HG03460 (cell line): ENCODE measurements at regions not wholly inside any gene's neighbourhood (a gene's known extent, or its start where the extent isn't known, plus 50 kb on each side); places are given as distances from the start of the nearest gene placed in this dataset.

Experiments used
- ATAC-seq: cut with Tn5 transposase; IDR thresholded peaks from one replicate; pipeline ENCODE4 v1.9.1; 2021; ENCODE audit not compliant: unreplicated experiment

DNA sequence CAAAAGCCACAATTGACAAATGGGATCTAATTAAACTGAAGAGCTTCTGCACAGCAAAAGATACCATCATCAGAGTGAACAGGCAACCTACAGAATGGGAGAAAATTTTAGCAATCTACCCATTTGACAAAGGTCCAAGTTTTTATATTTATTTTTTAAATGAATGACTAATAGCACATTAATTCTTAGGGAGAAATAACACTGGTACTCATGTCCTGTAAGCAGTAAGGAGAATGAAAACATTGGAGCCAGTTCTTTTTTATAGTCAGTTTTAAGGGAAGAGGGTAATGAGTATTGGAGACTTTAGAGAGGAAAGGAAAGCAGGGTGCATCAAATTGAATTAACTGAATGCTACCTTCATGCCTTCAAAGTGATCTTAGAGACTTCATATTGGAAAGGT lies 404.7 kb upstream of the TGFBR2 start:
- ATAC-seq = no peak

- ATAC-seq = no peak
Measured at GRCh38 chr3:30203301-30203700, 403.1 kb upstream of the TGFBR2 start.

DNA sequence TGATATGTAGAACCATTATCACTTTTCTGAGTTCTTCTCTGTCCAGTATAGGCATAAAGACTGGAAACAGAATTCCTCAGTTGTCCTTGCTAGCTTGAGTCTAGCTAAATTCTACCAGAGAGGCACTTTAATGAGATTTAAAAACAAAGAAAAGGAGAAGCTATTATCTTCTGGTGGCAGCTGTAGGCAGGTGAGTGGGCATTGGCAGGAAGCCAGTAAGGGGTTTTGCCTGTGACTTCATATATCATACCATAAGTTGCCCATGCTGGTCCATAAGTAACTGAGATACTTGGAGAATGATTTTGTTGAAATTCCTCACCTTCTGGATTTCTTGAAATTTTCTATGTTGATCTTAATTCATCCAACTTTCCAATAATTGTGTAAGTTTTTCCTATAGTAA lies 402.3 kb upstream of the TGFBR2 start:
- ATAC-seq = no peak

GRCh38 chr3:30206051-30206450 lies 400.4 kb upstream of the TGFBR2 start:
- ATAC-seq = no peak

DNA sequence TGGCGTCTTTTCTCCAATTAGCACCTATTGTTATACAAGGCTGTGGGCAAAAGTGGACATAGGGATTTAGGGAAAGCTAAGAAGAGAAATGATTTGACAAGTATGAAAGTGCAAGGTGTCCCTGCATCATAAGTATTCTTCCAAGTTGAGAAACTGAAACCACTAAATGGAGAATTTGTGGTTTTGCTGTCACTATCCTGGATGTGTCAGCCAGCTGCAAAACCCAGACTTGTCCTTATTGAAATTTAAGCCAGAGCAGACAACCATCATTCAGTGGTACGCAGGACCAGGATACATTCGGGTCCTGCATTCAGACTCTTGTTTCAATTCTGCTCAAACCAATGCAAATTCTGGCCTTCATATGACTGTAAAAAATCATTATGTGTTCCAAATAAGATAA lies 384.8 kb upstream of the TGFBR2 start:
- ATAC-seq = no peak

GRCh38 chr3:30222441-30222840 lies 384.0 kb upstream of the TGFBR2 start:
- no peak for ATAC-seq

DNA sequence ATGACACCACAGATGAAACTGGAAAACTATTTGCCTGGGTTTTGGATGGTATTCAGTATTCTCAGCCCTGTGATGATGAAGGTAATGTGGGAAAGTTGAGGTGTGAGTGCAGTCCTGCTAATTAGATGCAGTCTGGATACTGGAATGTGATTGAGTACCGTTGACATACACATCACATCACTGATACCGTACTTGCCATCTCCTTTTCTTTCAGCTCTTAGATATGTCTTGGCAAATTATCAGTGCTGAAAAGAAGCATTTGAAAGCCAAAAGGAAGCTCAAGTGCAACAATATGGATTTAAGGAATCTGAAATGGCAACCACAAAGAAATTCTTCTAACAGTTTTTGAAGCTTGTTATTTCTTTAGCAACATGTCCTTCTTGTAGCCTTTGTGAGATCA lies 381.4 kb upstream of the TGFBR2 start:
- ATAC-seq = no peak

GRCh38 chr3:30226601-30227151 lies 379.7 kb upstream of the TGFBR2 start:
- ATAC-seq = no peak

GRCh38 chr3:30227571-30228301 lies 378.7 kb upstream of the TGFBR2 start:
- no peak for ATAC-seq

GRCh38 chr3:30228302-30228631 lies 378.1 kb upstream of the TGFBR2 start:
- ATAC-seq = no peak

DNA sequence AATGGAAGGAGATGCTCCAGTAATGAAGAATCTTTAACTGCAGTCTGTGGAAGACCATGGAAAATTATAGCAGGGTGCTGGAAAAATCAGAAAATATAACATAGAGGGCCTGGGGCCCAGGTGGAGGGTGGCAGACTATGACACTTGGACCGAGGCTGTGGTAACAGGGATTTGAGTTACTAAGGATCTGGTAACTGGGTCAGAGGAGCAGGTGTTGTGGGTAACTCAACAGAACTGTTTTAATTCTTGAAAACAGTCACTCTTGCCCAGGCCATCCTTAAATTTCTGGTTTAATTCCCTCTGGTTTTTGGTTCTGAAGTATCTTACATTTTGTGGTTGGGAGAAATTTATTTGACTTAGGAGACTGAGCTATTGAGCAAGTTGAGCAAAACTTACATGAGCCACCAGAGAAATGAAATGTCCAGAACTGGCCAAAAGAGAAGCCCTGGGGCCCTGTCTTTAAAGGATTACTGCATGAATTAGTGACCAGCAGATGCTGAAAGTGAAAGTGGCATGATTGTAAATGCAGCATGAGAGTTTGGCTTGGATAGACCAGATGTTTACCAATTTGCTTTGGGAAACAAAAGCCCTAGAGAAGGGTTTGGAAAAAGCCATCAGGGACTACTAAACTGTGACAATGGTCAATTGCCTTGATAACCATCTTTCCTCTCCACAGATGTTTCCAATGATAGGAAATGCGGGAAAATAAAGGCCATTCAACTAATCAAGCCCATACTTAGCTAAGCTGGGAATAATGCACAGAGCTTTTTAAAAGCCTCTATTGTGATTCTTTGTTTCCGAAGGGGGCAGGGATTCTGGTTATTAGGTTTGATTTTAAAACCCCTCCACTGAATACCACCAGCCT lies 374.9 kb upstream of the TGFBR2 start:
- ATAC-seq = no peak

DNA sequence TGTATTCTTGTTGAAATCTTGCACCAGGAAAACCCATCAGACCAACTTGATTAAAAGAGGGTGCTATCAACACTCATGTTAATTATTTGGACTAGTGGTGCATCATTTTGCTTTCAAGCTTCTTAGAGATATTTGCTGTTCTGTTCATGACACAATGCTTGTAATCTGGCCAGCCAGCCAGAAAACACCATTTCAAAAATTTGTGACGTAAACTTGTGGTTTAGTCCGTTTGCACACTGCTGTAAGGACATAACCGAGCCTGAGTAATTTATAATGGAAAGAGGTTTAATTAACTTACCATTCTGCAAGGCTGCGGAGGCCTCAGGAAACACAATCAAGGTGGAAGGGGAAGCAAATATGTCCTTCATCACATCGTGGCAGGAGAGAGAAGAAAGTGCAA lies 374.3 kb upstream of the TGFBR2 start:
- ATAC-seq = no peak

- no peak for ATAC-seq
Measured at GRCh38 chr3:30233913-30234646, 372.3 kb upstream of the TGFBR2 start.

GRCh38 chr3:30236011-30236410 lies 370.4 kb upstream of the TGFBR2 start:
- ATAC-seq = no peak

DNA sequence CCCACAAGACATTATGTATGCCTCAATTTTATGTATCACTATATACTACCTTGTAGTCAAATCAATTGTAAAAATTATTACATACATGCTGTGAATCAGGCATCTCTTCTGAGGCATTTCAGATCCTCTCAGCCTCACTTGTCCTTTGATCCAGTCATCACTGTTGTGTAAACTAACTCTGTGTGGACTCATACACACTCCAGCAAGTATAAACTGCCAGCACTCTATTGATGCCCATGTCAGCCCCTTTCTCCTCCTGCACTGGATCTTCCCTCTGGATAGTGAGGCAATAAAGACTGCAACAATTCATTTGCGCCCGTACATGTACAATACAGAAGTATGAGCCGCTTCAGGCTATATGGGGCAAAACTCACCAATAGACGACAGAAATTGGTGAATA lies 364.7 kb upstream of the TGFBR2 start:
- ATAC-seq = no peak

DNA sequence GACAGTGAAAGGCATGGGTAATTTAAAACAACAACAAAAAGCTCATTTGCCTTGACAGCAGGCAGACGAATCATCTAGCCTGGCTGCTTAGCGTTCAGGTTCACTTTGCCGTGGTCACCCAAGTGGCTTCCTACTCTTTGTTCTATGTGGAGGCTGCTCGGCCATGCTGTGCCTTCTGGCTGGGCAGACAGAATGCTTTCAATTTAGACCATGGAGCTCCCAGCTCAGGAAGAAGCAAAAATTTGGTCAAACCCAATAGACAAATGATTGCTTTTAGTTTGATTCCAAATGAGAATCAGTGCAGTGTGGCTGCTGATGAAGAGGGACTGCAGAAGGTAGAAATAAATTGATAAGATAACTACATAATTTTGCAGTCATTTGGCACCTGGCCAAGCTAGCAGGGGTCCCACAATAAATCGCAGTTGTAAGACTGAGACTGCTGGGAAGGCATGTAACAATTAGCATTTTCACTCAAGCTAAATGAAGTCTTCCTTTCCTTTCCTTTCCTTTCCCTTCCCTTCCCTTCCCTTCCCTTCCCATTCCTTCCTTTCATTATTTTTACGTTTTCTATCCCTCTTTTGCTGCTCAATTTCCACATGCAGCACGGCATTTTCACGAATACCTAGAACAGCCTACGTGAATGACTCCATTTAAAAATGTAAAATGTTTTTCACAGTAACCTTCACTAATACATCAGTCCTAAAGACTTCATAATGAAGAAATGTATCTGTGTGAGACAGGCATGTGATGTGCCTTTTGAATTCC lies 360.4 kb upstream of the TGFBR2 start:
- ATAC-seq = no peak

DNA sequence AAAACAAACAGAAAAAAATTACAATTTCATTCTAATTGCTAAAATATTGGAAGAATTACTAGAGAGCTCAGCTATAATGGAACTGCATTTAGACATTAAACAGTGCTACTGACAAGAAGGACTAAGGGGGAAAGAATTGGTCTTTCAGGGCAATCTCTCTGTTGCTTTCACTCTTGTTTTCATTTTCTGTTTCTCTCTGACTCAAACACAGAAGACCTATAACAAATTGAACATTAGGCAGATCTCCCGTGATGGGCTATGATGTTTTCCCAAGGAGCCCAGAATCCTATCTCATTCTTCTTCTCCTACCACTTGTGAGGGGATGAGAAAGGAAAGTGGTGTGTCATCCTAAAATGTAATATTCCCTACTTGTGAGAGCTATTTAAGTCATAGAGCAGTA lies 358.0 kb upstream of the TGFBR2 start:
- ATAC-seq = peak; percentile 91

DNA sequence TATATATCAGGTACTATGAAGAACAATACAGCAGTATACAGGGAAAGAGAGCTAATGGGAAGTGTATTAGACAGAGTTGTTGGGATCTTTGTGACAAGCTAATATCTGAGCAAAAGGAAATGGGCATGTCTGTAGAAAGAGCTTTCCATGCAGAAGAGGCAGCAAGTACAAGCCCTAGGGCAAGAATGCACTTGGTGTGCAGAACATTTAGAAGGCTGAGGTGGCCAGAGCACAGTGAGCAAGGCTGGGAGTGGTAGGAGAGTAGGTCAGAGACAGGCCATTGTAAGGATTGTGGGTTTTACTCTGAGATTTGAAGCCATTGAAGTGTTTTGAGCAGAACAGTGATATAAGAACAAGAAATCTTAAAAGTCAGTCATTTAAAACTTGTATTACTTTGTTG lies 353.9 kb upstream of the TGFBR2 start:
- ATAC-seq = no peak

DNA sequence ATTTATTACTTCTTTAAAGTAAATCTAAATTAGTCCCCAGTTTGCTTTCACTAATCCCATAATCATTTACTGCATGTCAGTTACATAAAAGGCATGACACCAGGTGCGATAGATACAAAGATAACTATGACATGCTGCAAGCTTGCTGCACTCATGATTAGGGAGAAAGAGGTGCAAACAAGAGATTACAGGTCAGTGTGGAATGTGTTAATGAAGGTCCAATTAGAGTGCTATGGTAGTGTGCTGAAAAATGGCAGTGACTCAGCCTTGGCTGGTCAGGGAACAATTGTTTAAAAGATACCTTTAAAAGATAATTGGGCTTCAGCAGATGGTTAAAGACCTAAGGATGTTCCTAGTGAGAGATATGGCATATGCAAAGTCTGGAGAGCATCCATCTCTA lies 352.6 kb upstream of the TGFBR2 start:
- no peak for ATAC-seq

DNA sequence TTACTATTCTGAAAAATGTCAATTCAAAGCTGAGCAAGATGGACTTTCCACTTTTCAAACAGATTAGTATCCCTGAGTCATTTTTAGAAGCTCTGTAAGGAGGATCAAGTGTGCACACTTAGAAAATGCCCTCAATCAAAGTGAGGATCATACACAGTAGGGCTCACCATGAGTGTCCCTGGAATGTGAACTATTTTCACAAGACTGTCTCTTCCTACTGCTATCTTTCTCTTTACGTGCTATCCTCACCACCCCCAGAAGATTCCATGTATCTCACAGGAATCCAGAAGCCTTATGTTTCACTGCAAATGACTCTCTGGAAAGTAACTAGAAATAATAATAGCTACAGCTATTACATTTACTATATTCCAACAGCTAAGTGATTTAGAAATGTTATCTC lies 349.9 kb upstream of the TGFBR2 start:
- ATAC-seq = no peak
